MM.1S (cell line): ENCODE measurements at regions not wholly inside any gene's neighbourhood (a gene's known extent, or its start where the extent isn't known, plus 50 kb on each side); places are given as distances from the start of the nearest gene placed in this dataset.

Experiments used
- DNase-seq: peaks from one replicate; pipeline ENCODE4 v3.0.0-alpha.2; 2015
- H2AFZ ChIP-seq: fragments of 300-600 bp; sonication (generic); 2 replicates; pipeline ENCODE4 v1.6.0; 2016; ENCODE audit warnings: antibody characterized with exemption, low read length
- H3F3A ChIP-seq: fragments of 300-600 bp; sonication (generic); 2 replicates; pipeline ENCODE4 v1.6.1; 2016; ENCODE audit warnings: mild to moderate bottlenecking, antibody characterized with exemption, low read length, moderate library complexity, mixed read lengths; ENCODE audit not compliant: insufficient read depth
- H3K27ac ChIP-seq: fragments of 300-600 bp; sonication (generic); 2 replicates; pipeline ENCODE4 v1.5.1; 2016; ENCODE audit warnings: mild to moderate bottlenecking, low read length
- H3K27me3 ChIP-seq: fragments of 300-600 bp; sonication (generic); replicated peaks from 2 replicates; pipeline ENCODE4 v1.6.0; 2016; ENCODE audit warnings: low read length; ENCODE audit not compliant: insufficient read depth
- H3K36me3 ChIP-seq: fragments of 300-600 bp; sonication (generic); replicated peaks from 2 replicates; pipeline ENCODE4 v1.6.1; 2016; ENCODE audit warnings: mild to moderate bottlenecking, low read length, mixed read lengths; ENCODE audit not compliant: insufficient read depth
- H3K4me1 ChIP-seq: fragments of 300-600 bp; sonication (generic); 2 replicates; pipeline ENCODE4 v1.6.1; 2016; ENCODE audit warnings: low read length, mixed read lengths
- H3K4me2 ChIP-seq: fragments of 300-600 bp; sonication (generic); 2 replicates; pipeline ENCODE4 v1.6.0; 2016; ENCODE audit warnings: low read depth, low read length
- H3K4me3 ChIP-seq: fragments of 300-600 bp; sonication (generic); 2 replicates; pipeline ENCODE4 v1.5.1; 2016; ENCODE audit warnings: low read length, mixed read lengths
- H3K79me2 ChIP-seq: fragments of 300-600 bp; sonication (generic); 2 replicates; pipeline ENCODE4 v1.6.1; 2016; ENCODE audit warnings: mixed run types, low read length, mixed read lengths
- H3K9ac ChIP-seq: fragments of 300-600 bp; sonication (generic); 2 replicates; pipeline ENCODE4 v1.6.1; 2016; ENCODE audit warnings: low read length, mixed read lengths
- H3K9me2 ChIP-seq: fragments of 300-600 bp; sonication (generic); replicated peaks from 2 replicates; pipeline ENCODE4 v1.6.1; 2016; ENCODE audit warnings: mild to moderate bottlenecking, low read length, mixed read lengths; ENCODE audit not compliant: insufficient read depth
- H3K9me3 ChIP-seq: fragments of 300-600 bp; sonication (generic); replicated peaks from 2 replicates; pipeline ENCODE4 v1.6.1; 2016; ENCODE audit warnings: mild to moderate bottlenecking, low read length, mixed read lengths; ENCODE audit not compliant: insufficient read depth
- H4K20me1 ChIP-seq: fragments of 300-600 bp; sonication (generic); 2 replicates; pipeline ENCODE4 v1.6.1; 2016; ENCODE audit warnings: mild to moderate bottlenecking, low read length, moderate library complexity, mixed read lengths; ENCODE audit not compliant: insufficient read depth
- EZH2 ChIP-seq: fragments of 300-600 bp; sonication (generic); optimal IDR thresholded peaks from 2 replicates; pipeline ENCODE3; 2017; ENCODE audit warnings: low read depth, mild to moderate bottlenecking, antibody characterized with exemption, low read length, mixed read lengths
- EZH2phosphoT487 ChIP-seq: fragments of 300-600 bp; sonication (generic); IDR thresholded peaks from 2 replicates; pipeline ENCODE4 v1.6.1; 2018; ENCODE audit warnings: antibody characterized with exemption, low read length
- TF ChIP-seq, protein P1 (sequence below): fragments of 300-600 bp; sonication (generic); IDR thresholded peaks from 2 replicates; pipeline ENCODE4 v1.5.1; 2016; ENCODE audit warnings: antibody characterized with exemption, low read length, mixed read lengths

GRCh38 chr12:116433249-116433648 lies 125.9 kb upstream of the MAP1LC3B2 start:
- H4K20me1 ChIP-seq, result no peaks in the 10 kb centered on the region
- H3K36me3 ChIP-seq, result no peaks in the 10 kb centered on the region
- H3K9me2 ChIP-seq, result no peaks in the 10 kb centered on the region
- no peak overlapping the region for H3K4me3 ChIP-seq
- DNase-seq, result no peak
- no peaks in the 10 kb centered on the region for H3K4me1 ChIP-seq
- H3K9ac ChIP-seq, result no peak overlapping the region
- no peaks in the 10 kb centered on the region for H3K27me3 ChIP-seq
- H3K27ac ChIP-seq, result no peak overlapping the region
- H3K9me3 ChIP-seq, result no peaks in the 10 kb centered on the region
- H2AFZ ChIP-seq, result no peak overlapping the region
- H3F3A ChIP-seq, result no peaks in the 10 kb centered on the region
- H3K4me2 ChIP-seq, result no peak overlapping the region
- TF ChIP-seq, protein P1, sequence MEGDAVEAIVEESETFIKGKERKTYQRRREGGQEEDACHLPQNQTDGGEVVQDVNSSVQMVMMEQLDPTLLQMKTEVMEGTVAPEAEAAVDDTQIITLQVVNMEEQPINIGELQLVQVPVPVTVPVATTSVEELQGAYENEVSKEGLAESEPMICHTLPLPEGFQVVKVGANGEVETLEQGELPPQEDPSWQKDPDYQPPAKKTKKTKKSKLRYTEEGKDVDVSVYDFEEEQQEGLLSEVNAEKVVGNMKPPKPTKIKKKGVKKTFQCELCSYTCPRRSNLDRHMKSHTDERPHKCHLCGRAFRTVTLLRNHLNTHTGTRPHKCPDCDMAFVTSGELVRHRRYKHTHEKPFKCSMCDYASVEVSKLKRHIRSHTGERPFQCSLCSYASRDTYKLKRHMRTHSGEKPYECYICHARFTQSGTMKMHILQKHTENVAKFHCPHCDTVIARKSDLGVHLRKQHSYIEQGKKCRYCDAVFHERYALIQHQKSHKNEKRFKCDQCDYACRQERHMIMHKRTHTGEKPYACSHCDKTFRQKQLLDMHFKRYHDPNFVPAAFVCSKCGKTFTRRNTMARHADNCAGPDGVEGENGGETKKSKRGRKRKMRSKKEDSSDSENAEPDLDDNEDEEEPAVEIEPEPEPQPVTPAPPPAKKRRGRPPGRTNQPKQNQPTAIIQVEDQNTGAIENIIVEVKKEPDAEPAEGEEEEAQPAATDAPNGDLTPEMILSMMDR, result no peak
- no peak for TF ChIP-seq EZH2phosphoT487
- no peak for TF ChIP-seq EZH2
- H3K79me2 ChIP-seq, result no peaks in the 10 kb centered on the region

DNA sequence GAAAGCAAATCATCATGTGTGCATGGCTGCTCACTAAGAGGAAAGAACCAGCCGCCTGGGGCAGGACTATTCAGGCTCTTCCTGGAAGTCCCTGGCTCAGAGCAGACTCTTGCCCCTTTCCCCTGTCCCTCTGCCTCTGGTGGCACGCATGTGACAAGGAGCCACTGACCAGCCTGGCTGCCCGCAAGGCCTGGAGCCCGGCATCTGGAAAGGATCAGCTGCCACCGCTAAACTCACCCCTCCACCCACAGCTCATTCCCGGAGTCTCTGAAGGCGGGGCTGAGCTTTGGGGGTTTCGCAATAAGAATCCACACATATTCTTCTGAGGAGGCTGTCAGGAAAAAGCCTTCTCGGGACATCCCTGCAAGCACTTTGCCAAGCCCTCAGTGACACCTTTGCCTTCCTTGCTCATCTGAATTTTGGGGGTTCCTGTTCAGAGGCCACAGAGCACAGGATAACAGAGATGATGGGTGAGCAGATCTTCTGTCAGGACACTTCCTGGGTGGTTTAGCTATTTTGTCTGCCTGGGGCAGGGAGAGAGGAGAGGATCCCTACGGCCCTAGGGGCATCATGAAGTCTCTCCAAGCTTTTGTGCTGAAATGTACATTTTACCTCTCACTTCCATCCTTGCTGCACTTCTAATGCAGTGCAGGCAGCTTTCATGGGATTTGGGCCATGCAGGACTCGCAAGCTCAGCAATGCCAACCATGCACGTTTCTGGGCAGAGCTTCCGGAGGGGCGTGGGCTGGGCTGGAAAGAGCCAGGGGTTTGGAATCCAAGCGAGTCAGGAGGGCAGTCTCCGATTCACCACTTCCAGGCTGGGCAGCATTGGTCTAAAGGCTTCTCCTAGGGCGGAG lies 124.8 kb upstream of the MAP1LC3B2 start:
- H3K9ac ChIP-seq, result no peak overlapping the region

DNA sequence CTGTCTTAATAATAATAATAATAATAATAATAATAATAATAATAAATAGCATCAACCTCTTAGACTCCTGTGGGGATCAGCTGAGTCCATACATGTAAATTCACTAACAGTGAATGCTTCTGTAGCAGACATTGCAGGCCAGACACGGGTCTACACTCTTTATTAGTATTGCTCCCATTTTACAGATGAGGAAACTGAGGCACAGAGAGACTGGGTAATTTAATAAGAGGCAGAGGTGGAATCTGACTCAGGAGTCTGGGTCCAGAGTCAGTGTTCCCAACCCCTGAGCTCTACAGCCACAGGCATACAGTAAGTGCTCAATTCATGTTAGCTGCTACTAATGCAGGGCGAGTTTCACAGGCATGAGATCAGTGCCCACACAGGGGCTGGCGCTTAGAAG lies 123.2 kb upstream of the MAP1LC3B2 start:
- no peaks in the 10 kb centered on the region for H3K9me3 ChIP-seq
- no peak overlapping the region for H3K9ac ChIP-seq
- H3K4me3 ChIP-seq, result no peak overlapping the region
- no peaks in the 10 kb centered on the region for H3K9me2 ChIP-seq
- no peaks in the 10 kb centered on the region for H3K79me2 ChIP-seq
- H3K36me3 ChIP-seq, result no peaks in the 10 kb centered on the region
- no peaks in the 10 kb centered on the region for H3K27me3 ChIP-seq
- no peak overlapping the region for H3K4me2 ChIP-seq
- H3K4me1 ChIP-seq, result no peaks in the 10 kb centered on the region
- no peaks in the 10 kb centered on the region for H3F3A ChIP-seq
- H4K20me1 ChIP-seq, result no peaks in the 10 kb centered on the region
- DNase-seq, result no peak
- TF ChIP-seq, protein P1, result no peak
- no peak for TF ChIP-seq EZH2
- TF ChIP-seq EZH2phosphoT487, result no peak
- no peak overlapping the region for H2AFZ ChIP-seq
- H3K27ac ChIP-seq, result no peak overlapping the region

More for the DNA sequence above, 124.8 kb upstream of the MAP1LC3B2 start:
- no peak for DNase-seq
- H3K27ac ChIP-seq, result no peak overlapping the region
- no peaks in the 10 kb centered on the region for H3F3A ChIP-seq
- H3K4me1 ChIP-seq, result no peaks in the 10 kb centered on the region
- no peaks in the 10 kb centered on the region for H3K36me3 ChIP-seq
- no peak overlapping the region for H2AFZ ChIP-seq
- H3K9me3 ChIP-seq, result no peaks in the 10 kb centered on the region
- no peaks in the 10 kb centered on the region for H3K9me2 ChIP-seq
- no peaks in the 10 kb centered on the region for H3K27me3 ChIP-seq
- no peaks in the 10 kb centered on the region for H3K79me2 ChIP-seq
- H3K4me3 ChIP-seq, result no peak overlapping the region
- no peak overlapping the region for H3K4me2 ChIP-seq
- TF ChIP-seq, protein P1, result no peak
- TF ChIP-seq EZH2phosphoT487 (no peak), EZH2 (no peak)
- H4K20me1 ChIP-seq, result no peaks in the 10 kb centered on the region
